K562 (cell line): ENCODE measurements at regions not wholly inside any gene's neighbourhood (a gene's known extent, or its start where the extent isn't known, plus 50 kb on each side); places are given as distances from the start of the nearest gene placed in this dataset.

Source experiments
- ATAC-seq: fragments of 200-7000 bp; cut with Tn5 transposase; 3 replicates; pipeline ENCODE4 v1.9.1; 2020; ENCODE audit warnings: moderate library complexity
- BruUV-seq: library from RNA; stranded (reverse); fragments of 400-500 nt; replicated peaks from 2 replicates; lab custom pipeline; 2021; lab: Mats Ljungman, UMichigan
- CTCF ChIA-PET: fragments of 300-600 bp; formaldehyde crosslinking; extraction: SDS; loops from one replicate; lab custom pipeline; 2021; ENCODE audit warnings: low intra/inter-chr PET ratio; lab: Yijun Ruan, JAX
- POLR2A ChIA-PET: fragments of 300-600, 350-650 bp; sonication (Branson Sonifier 250); formaldehyde crosslinking; extraction: SDS; loops from one replicate; lab custom pipeline; 2021; ENCODE audit warnings: antibody characterized with exemption, inconsistent platforms; lab: Yijun Ruan, JAX
- DNase-seq, 4 experiments: peaks; one replicate each; pipeline versions ENCODE4 v3.0.0 to v3.0.0-alpha.2; 2011 to 2018; ENCODE audit warnings: low spot score in 3 of 4, mixed read lengths in 3 of 4; ENCODE audit errors: extremely low read depth in 1 of 4
- FAIRE-seq: peaks from 2 replicates; lab custom pipeline; 2011; peaks lifted over from hg19 to GRCh38; lab: Jason Lieb, UNC
- H2AFZ ChIP-seq: 2 replicates; pipeline ENCODE4 v1.6.0; 2011; ENCODE audit warnings: low read depth, low read length, control low read depth, inconsistent platforms
- H3K27ac ChIP-seq: fragments of 200-600 bp; 3 replicates; pipeline ENCODE4 v1.8.0; 2011; ENCODE audit warnings: low read depth, mild to moderate bottlenecking, control low read depth, inconsistent platforms, low read length, moderate library complexity, mixed read lengths; ENCODE audit errors: extremely low read depth
- H3K27me3 ChIP-seq, 2 experiments: fragments of 300-600 bp in 1 of 2; 2 replicates in 1 of 2; 3 replicates in 1 of 2; pipeline versions ENCODE4 v1.6.0 to v1.8.0; 2011; ENCODE audit warnings: inconsistent platforms in 2 of 2, low read length in 2 of 2, mild to moderate bottlenecking in 1 of 2, mixed read lengths in 1 of 2, moderate library complexity in 1 of 2; ENCODE audit not compliant: control insufficient read depth in 2 of 2, insufficient read depth in 2 of 2
- H3K36me3 ChIP-seq: fragments of 300-600 bp; 3 replicates; pipeline ENCODE4 v1.8.0; 2011; ENCODE audit warnings: mild to moderate bottlenecking, low read length, inconsistent platforms; ENCODE audit not compliant: control insufficient read depth, insufficient read depth
- H3K4me1 ChIP-seq, 2 experiments: fragments of 200-600 bp in 1 of 2; replicated peaks in 1 of 2; 2 replicates in 1 of 2; 3 replicates in 1 of 2; pipeline versions ENCODE4 v1.5.1 to v1.8.0; 2011; ENCODE audit warnings: inconsistent platforms in 2 of 2, low read length in 2 of 2, mild to moderate bottlenecking in 1 of 2, mixed read lengths in 1 of 2, moderate library complexity in 1 of 2; ENCODE audit not compliant: control insufficient read depth in 2 of 2, insufficient read depth in 2 of 2
- H3K4me2 ChIP-seq: 2 replicates; pipeline ENCODE4 v1.6.1; 2011; ENCODE audit warnings: low read length, control low read depth, inconsistent platforms, mixed read lengths; ENCODE audit not compliant: insufficient read depth
- H3K4me3 ChIP-seq: fragments of 200-600 bp; sonication (generic), shearing (Covaris generic); 2 replicates; pipeline ENCODE4 v1.5.1; 2016; ENCODE audit warnings: control low read depth, inconsistent platforms
- H3K79me2 ChIP-seq: fragments of 200-600 bp; 3 replicates; pipeline ENCODE4 v1.8.0; 2011; ENCODE audit warnings: low read length, inconsistent platforms; ENCODE audit not compliant: control insufficient read depth, insufficient read depth
- H3K9ac ChIP-seq, 2 experiments: 2 replicates each; pipeline versions ENCODE4 v1.6.0 to v1.6.1; 2011; ENCODE audit warnings: low read depth in 2 of 2, low read length in 2 of 2, control low read depth in 1 of 2, inconsistent platforms in 1 of 2, mild to moderate bottlenecking in 1 of 2, mixed read lengths in 1 of 2; ENCODE audit not compliant: insufficient read depth in 1 of 2
- H3K9me1 ChIP-seq: one replicate; pipeline ENCODE4 v1.6.0; 2011; ENCODE audit warnings: inconsistent platforms, mild to moderate bottlenecking, low read length, moderate library complexity; ENCODE audit not compliant: control insufficient read depth, insufficient read depth
- H3K9me3 ChIP-seq: replicated peaks from 2 replicates; pipeline ENCODE4 v1.5.1; 2011; ENCODE audit warnings: low read depth, low read length, inconsistent platforms; ENCODE audit not compliant: control insufficient read depth, insufficient read depth
- H4K20me1 ChIP-seq: replicated peaks from 2 replicates; pipeline ENCODE4 v1.6.1; 2011; ENCODE audit warnings: low read length, inconsistent platforms, mixed read lengths; ENCODE audit not compliant: control insufficient read depth, insufficient read depth
- CLOCK ChIP-seq: fragments of 250-450 bp; sonication (Bioruptor Pico); IDR thresholded peaks from 2 replicates; pipeline ENCODE4 v1.4.0; 2020; ENCODE audit warnings: mild to moderate bottlenecking, moderate library complexity, borderline replicate concordance
- CTBP1 ChIP-seq: fragments of 450-650 bp; IDR thresholded peaks from 2 replicates; pipeline ENCODE4 v1.6.1; 2016; ENCODE audit warnings: borderline replicate concordance
- EHMT2 ChIP-seq: fragments of 450-650 bp; IDR thresholded peaks from 2 replicates; pipeline ENCODE4 v1.6.1; 2018; ENCODE audit warnings: antibody characterized with exemption
- KLF13 ChIP-seq: fragments of 450-650 bp; IDR thresholded peaks from 2 replicates; pipeline ENCODE4 v1.6.1; 2016; ENCODE audit warnings: missing genetic modification characterization, low read depth, mild to moderate bottlenecking, missing compliant biosample characterization, moderate library complexity, borderline replicate concordance
- MLLT1 ChIP-seq, 2 experiments: fragments of 450-650 bp; IDR thresholded peaks; 2 replicates each; pipeline ENCODE4 v1.6.1; 2016
- PHTF2 ChIP-seq: fragments of 250-450 bp; sonication (Bioruptor Pico); IDR thresholded peaks from 2 replicates; pipeline ENCODE4 v1.5.0; 2021; ENCODE audit warnings: mild to moderate bottlenecking
- RCOR1 ChIP-seq, 2 experiments: IDR thresholded peaks; 2 replicates each; pipeline ENCODE4 v1.6.1; 2012; ENCODE audit warnings: low read depth in 2 of 2, low read length in 2 of 2, borderline replicate concordance in 1 of 2, improper control_type of control experiment in 1 of 2
- STAT5A ChIP-seq: IDR thresholded peaks from 2 replicates; pipeline ENCODE4 v1.6.1; 2012; ENCODE audit warnings: low read length, inconsistent platforms, borderline replicate concordance
- ZNF717 ChIP-seq: fragments of 250-450 bp; sonication (Bioruptor Pico); IDR thresholded peaks from 2 replicates; pipeline ENCODE4 v1.5.0; 2021
- WGBS: fragments of 100-300 bp; shearing (Covaris generic); methylation state at CpG from one replicate; pipeline ENCODE4 v1.1.6; 2016; ENCODE audit warnings: low coverage, mixed read lengths; ENCODE audit not compliant: insufficient coverage; ENCODE audit errors: missing lambda C conversion rate; 5-methylcytosine and 5-hydroxymethylcytosine counted together
- in situ Hi-C: fragments of 300-500 bp; cut with MboI; formaldehyde crosslinking; loops from 4 replicates; pipeline ENCODE4 v1.15.0; 2018; ENCODE audit warnings: inconsistent platforms, mixed read lengths
- intact Hi-C: fragments of 100-400 bp; cut with micrococcal nuclease; formaldehyde crosslinking; loops from 2 replicates; pipeline ENCODE4 v1.14.2; 2022
- TF ChIP-seq, protein P1 (sequence below): fragments of 250-450 bp; sonication (Bioruptor Pico); IDR thresholded peaks from 2 replicates; pipeline ENCODE4 v1.6.1; 2021; ENCODE audit warnings: mild to moderate bottlenecking
- TF ChIP-seq, protein P2 (sequence below): conservative IDR thresholded peaks from 2 replicates; pipeline ENCODE4 v1.6.1; 2011; ENCODE audit warnings: low read depth, mild to moderate bottlenecking, low read length; ENCODE audit not compliant: control insufficient read depth

GRCh38 chr3:102630531-102630930 is 195.7 kb downstream of the ZPLD1 start:
- TF ChIP-seq RCOR1 (IDR thresholded peaks at IDR 0.05; ENCODE audit: borderline replicate concordance in 1 of 2, low read depth in 2 of 2, low read length in 2 of 2): no peak
- TF ChIP-seq CTBP1: no peak
- TF ChIP-seq, protein P1, sequence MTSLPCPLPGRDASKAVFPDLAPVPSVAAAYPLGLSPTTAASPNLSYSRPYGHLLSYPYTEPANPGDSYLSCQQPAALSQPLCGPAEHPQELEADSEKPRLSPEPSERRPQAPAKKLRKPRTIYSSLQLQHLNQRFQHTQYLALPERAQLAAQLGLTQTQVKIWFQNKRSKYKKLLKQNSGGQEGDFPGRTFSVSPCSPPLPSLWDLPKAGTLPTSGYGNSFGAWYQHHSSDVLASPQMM (CRISPR knock-in tag): no peak
- no peak for TF ChIP-seq STAT5A
- no peak for TF ChIP-seq KLF13 (tag)
- TF ChIP-seq ZNF717 (CRISPR knock-in tag): no peak
- TF ChIP-seq, protein P2, sequence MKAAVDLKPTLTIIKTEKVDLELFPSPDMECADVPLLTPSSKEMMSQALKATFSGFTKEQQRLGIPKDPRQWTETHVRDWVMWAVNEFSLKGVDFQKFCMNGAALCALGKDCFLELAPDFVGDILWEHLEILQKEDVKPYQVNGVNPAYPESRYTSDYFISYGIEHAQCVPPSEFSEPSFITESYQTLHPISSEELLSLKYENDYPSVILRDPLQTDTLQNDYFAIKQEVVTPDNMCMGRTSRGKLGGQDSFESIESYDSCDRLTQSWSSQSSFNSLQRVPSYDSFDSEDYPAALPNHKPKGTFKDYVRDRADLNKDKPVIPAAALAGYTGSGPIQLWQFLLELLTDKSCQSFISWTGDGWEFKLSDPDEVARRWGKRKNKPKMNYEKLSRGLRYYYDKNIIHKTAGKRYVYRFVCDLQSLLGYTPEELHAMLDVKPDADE: no peak
- TF ChIP-seq MLLT1 (IDR thresholded peaks at IDR 0.05): no peak
- no peak for TF ChIP-seq PHTF2 (CRISPR knock-in tag)
- no peak for TF ChIP-seq CLOCK (CRISPR knock-in tag)
- TF ChIP-seq EHMT2: no peak
- H2AFZ ChIP-seq: no peak overlapping the region
- ATAC-seq (no peak), FAIRE-seq (no peak), DNase-seq (no peak)
- in situ Hi-C loops: no loop called here
- H3K4me2 ChIP-seq: no peak overlapping the region
- WGBS: 0% methylated on average over 6 of the region's 6 CpGs
- no peaks in the 10 kb centered on the region for H3K79me2 ChIP-seq
- H4K20me1 ChIP-seq: no peaks in the 10 kb centered on the region
- H3K27ac ChIP-seq: no peak overlapping the region
- ChIA-PET CTCF (no interaction called here), POLR2A (no interaction called here)
- H3K4me1 ChIP-seq: no peaks in the 10 kb centered on the region
- no peaks in the 10 kb centered on the region for H3K9me1 ChIP-seq
- no peak overlapping the region for H3K9ac ChIP-seq
- no peaks in the 10 kb centered on the region for H3K9me3 ChIP-seq
- H3K4me3 ChIP-seq: no peak overlapping the region
- intact Hi-C loops: no loop called here
- no peaks in the 10 kb centered on the region for H3K36me3 ChIP-seq
- no TSS peak for BruUV-seq
- H3K27me3 ChIP-seq: no peaks in the 10 kb centered on the region
